Chondrocyte (in vitro differentiated cells): ENCODE measurements at regions not wholly inside any gene's neighbourhood (a gene's known extent, or its start where the extent isn't known, plus 50 kb on each side); places are given as distances from the start of the nearest gene placed in this dataset.
"Not testable (repeated sequence)": the region's sequence is repeated elsewhere in the genome, so short reads cannot be mapped to it uniquely, and the experiment has no call there.

Experiments
- DNase-seq: peaks from one replicate; pipeline ENCODE4 v3.0.0; 2021; ENCODE audit warnings: mixed read lengths, low spot score
- H3K27ac Mint-ChIP-seq: one replicate; pipeline ENCODE4 v1.8.0; 2021; ENCODE audit warnings: mild to moderate bottlenecking, moderate library complexity, mixed read lengths; ENCODE audit not compliant: unreplicated experiment
- H3K27me3 Mint-ChIP-seq: 2 replicates; pipeline ENCODE4 v1.8.0; 2021; ENCODE audit warnings: low read depth, mixed read lengths
- H3K36me3 Mint-ChIP-seq: 2 replicates; pipeline ENCODE4 v1.8.0; 2021; ENCODE audit warnings: low read depth, mixed read lengths
- H3K4me1 Mint-ChIP-seq: 2 replicates; pipeline ENCODE4 v1.8.0; 2021; ENCODE audit warnings: low read depth, mild to moderate bottlenecking, mixed read lengths
- H3K4me3 Mint-ChIP-seq: one replicate; pipeline ENCODE4 v1.8.0; 2021; ENCODE audit warnings: mild to moderate bottlenecking, moderate library complexity, mixed read lengths; ENCODE audit not compliant: unreplicated experiment
- H3K9me3 Mint-ChIP-seq: 2 replicates; pipeline ENCODE4 v1.8.0; 2021; ENCODE audit warnings: low read depth, mixed read lengths
- TF ChIP-seq, protein P1 (sequence below): fragments of 200-600 bp; sonication (generic); IDR thresholded peaks from 2 replicates; pipeline ENCODE4 v1.5.0; 2021; ENCODE audit warnings: antibody characterized with exemption, mild to moderate bottlenecking, moderate library complexity

DNA sequence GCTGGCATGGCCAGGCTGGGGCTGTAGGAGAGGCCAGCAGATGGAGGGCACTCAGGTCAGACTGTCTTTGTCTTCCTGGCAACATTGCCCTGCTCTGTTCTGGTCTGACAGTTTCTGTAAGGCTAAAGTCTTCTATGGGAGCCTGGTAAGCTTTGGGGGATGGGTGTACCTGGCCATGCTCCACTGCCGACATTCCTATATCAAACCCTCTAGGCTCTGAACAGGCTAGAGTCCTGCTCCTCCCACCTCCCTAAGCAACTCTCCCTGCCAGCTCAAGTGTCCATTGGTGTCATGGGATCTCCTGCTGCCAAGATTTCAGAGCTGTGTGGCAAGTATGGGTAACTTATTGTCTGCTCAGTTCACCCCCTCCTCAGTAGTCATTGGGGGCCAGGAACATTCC, 163.5 kb upstream of the UGT8 start:
- TF ChIP-seq, protein P1, sequence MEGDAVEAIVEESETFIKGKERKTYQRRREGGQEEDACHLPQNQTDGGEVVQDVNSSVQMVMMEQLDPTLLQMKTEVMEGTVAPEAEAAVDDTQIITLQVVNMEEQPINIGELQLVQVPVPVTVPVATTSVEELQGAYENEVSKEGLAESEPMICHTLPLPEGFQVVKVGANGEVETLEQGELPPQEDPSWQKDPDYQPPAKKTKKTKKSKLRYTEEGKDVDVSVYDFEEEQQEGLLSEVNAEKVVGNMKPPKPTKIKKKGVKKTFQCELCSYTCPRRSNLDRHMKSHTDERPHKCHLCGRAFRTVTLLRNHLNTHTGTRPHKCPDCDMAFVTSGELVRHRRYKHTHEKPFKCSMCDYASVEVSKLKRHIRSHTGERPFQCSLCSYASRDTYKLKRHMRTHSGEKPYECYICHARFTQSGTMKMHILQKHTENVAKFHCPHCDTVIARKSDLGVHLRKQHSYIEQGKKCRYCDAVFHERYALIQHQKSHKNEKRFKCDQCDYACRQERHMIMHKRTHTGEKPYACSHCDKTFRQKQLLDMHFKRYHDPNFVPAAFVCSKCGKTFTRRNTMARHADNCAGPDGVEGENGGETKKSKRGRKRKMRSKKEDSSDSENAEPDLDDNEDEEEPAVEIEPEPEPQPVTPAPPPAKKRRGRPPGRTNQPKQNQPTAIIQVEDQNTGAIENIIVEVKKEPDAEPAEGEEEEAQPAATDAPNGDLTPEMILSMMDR, result no peak
- Mint-ChIP-seq H3K27me3 (peaks cover 27% of the 10 kb centered on the region), H3K4me3 (no peak overlapping the region), H3K27ac (no peak overlapping the region), H3K4me1 (no peaks in the 10 kb centered on the region), H3K9me3 (peaks cover 7% of the 10 kb centered on the region), H3K36me3 (no peaks in the 10 kb centered on the region)
- no peak for DNase-seq

DNA sequence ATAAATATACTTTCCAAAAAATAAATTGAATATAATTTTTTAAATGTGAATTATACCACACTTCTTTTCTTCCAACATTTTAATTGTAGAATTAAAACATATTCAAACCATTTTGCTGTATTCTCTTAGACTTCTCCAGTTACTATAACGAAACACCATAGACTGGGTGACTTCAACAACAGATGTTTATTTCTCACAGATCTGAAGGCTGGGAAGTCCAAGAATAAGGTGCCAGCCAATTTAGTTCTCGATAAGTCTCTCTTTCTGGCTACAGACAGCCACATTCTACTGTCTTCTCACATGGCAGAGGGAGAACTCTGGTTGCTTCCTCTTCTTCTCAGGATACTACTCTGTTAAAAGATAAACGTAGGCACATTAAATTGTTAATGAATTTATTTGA, 155.8 kb upstream of the UGT8 start:
- no peak for DNase-seq
- TF ChIP-seq, protein P1, result no peak
- peaks cover 27% of the 10 kb centered on the region for H3K27me3 Mint-ChIP-seq
- H3K4me1 Mint-ChIP-seq, result no peaks in the 10 kb centered on the region
- no peaks in the 10 kb centered on the region for H3K36me3 Mint-ChIP-seq
- no peaks in the 10 kb centered on the region for H3K9me3 Mint-ChIP-seq
- H3K27ac Mint-ChIP-seq, result no peak overlapping the region
- no peak overlapping the region for H3K4me3 Mint-ChIP-seq

DNA sequence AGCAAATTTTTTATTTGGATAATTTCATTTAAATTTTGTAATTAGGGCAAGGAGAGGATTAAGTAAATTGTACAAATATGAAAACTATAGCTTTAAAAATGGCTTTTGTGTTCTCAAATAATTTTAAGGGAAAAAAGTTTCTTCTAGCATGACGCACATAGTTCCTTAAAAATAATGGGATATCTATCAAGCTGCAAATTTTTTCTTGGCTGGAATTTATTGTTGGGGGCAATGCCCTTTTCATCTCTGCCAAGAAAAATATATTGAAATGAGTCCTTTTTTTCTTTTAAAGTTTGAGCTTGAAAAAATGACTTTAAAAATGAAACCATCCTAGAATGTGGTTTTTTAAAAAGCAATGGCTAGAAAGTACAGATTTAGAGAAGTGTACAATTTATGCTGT, 154.4 kb upstream of the UGT8 start:
- H3K27me3 Mint-ChIP-seq, result peaks cover 25% of the 10 kb centered on the region
- no peaks in the 10 kb centered on the region for H3K4me1 Mint-ChIP-seq
- no peak overlapping the region for H3K27ac Mint-ChIP-seq

DNA sequence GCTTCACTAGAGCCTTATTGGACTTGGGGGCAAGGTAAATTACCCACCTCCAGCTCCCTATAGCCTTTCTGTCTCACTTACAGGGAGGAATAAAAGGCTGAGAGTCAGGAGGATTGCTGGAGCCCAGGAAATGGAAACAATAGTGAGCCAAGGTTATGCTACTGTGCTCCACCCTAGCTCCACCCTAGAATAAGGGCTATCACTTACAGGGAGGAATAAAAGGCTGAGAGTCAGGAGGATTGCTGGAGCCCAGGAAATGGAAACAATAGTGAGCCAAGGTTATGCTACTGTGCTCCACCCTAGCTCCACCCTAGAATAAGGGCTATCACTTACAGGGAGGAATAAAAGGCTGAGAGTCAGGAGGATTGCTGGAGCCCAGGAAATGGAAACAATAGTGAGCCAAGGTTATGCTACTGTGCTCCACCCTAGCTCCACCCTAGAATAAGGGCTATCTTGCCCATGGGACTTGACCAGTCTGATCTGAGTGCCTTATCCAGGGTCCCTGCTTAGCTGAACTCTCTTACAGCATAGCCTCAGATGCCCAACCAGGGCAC, 150.6 kb upstream of the UGT8 start:
- not testable (repeated sequence) for H3K27ac Mint-ChIP-seq
- peaks cover 24% of the 10 kb centered on the region for H3K9me3 Mint-ChIP-seq

More for the DNA sequence above, 154.4 kb upstream of the UGT8 start:
- no peaks in the 10 kb centered on the region for H3K36me3 Mint-ChIP-seq
- H3K4me3 Mint-ChIP-seq, result no peak overlapping the region
- TF ChIP-seq, protein P1, result no peak
- DNase-seq, result no peak
- no peaks in the 10 kb centered on the region for H3K9me3 Mint-ChIP-seq

DNA sequence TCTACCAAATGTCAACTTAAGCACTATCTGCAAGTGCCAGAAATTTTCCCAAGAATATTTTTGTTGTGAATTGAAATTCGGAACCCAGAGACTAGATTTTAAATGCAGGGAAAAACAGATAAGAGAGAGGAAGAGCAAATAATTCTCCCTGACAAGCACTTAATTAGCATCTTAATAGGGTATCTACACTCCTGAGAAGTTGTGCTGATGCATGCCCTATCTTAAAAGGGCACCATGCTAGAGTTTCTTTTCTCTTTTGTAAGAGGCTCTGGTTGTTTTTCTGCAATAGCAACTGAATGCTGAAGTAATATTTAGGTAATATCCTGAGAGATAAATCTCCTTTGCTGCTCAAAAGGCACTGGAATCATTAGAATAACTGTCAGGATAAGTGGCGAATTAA, 139.9 kb upstream of the UGT8 start:
- no peaks in the 10 kb centered on the region for H3K36me3 Mint-ChIP-seq
- TF ChIP-seq, protein P1, result no peak
- no peak overlapping the region for H3K27ac Mint-ChIP-seq
- peaks cover 36% of the 10 kb centered on the region for H3K27me3 Mint-ChIP-seq
- no peaks in the 10 kb centered on the region for H3K9me3 Mint-ChIP-seq
- no peak overlapping the region for H3K4me3 Mint-ChIP-seq
- no peaks in the 10 kb centered on the region for H3K4me1 Mint-ChIP-seq
- no peak for DNase-seq

More for the DNA sequence above, 150.6 kb upstream of the UGT8 start:
- H3K36me3 Mint-ChIP-seq, H3K4me1 Mint-ChIP-seq, H3K4me3 Mint-ChIP-seq, DNase-seq: not testable (repeated sequence)
- H3K27me3 Mint-ChIP-seq, result peaks cover 27% of the 10 kb centered on the region

DNA sequence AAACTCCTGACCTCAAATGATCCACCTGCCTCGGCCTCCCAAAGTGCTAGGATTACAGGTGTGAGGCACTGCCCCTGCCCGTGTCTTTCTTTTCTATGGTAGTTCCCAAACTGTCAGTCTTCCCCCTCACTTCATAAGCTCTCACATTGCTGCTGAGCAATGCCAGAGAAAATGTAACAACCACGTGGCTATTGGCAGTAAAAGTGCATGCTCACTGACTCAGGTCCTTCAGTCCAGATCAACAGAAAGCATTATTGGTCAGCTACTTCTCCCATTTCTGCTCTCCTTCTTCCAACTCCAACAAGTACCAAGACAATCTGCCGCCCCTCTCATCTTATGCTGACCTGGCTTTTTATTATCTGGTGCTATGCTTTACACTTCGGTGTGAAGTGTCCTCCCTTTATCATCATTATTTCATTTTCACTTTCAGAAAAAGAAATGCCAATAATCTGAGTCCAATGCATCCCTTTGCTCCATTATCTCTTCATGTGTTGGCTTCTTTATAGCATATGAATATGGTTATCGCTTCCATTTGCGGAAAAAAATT, 133.8 kb upstream of the UGT8 start:
- Mint-ChIP-seq H3K4me3 (no peak overlapping the region), H3K4me1 (no peaks in the 10 kb centered on the region), H3K27me3 (peaks cover 48% of the 10 kb centered on the region), H3K27ac (no peak overlapping the region), H3K36me3 (no peaks in the 10 kb centered on the region), H3K9me3 (no peaks in the 10 kb centered on the region)
- TF ChIP-seq, protein P1, result no peak
- DNase-seq, result no peak
